PC-3 (cell line): ENCODE measurements at regions not wholly inside any gene's neighbourhood (a gene's known extent, or its start where the extent isn't known, plus 50 kb on each side); places are given as distances from the start of the nearest gene placed in this dataset.

Experiments used
- ATAC-seq: fragments of 200-7000 bp; cut with Tn5 transposase; 2 replicates; pipeline ENCODE4 v1.9.1; 2020; ENCODE audit warnings: mild to moderate bottlenecking, moderate library complexity
- BruUV-seq: library from RNA; stranded (reverse); fragments of 400-500 nt; replicated peaks from 2 replicates; lab custom pipeline; 2021; lab: Mats Ljungman, UMichigan
- CTCF ChIA-PET: fragments of 300-600 bp; sonication (Branson Sonifier 250); formaldehyde crosslinking; loops from one replicate; lab custom pipeline; 2022; ENCODE audit warnings: antibody characterized with exemption; lab: Charles Lee
- POLR2A ChIA-PET: fragments of 300-600 bp; sonication (Branson Sonifier 250); formaldehyde crosslinking; loops from one replicate; lab custom pipeline; 2022; ENCODE audit warnings: antibody characterized with exemption; ENCODE audit not compliant: unreplicated experiment; lab: Charles Lee
- DNase-seq: peaks from one replicate; pipeline ENCODE4 v3.0.0-alpha.2; 2015
- H2AFZ ChIP-seq: fragments of 300-600 bp; sonication (generic); 2 replicates; pipeline ENCODE4 v1.6.0; 2016; ENCODE audit warnings: antibody characterized with exemption, low read length
- H3F3A ChIP-seq: fragments of 300-600 bp; sonication (generic); one replicate; pipeline ENCODE4 v1.6.0; 2017; ENCODE audit warnings: antibody characterized with exemption, low read length, control low read depth, mild to moderate bottlenecking; ENCODE audit not compliant: unreplicated experiment
- H3K27ac ChIP-seq: fragments of 300-600 bp; sonication (generic); 2 replicates; pipeline ENCODE4 v1.5.1; 2016; ENCODE audit warnings: mild to moderate bottlenecking, low read length
- H3K27me3 ChIP-seq: fragments of 300-600 bp; sonication (generic); 2 replicates; pipeline ENCODE4 v1.6.1; 2016; ENCODE audit warnings: low read length, mixed read lengths
- H3K36me3 ChIP-seq: fragments of 300-600 bp; sonication (generic); 2 replicates; pipeline ENCODE4 v1.6.1; 2016; ENCODE audit warnings: low read depth, mixed run types, low read length, mixed read lengths
- H3K4me1 ChIP-seq: fragments of 300-600 bp; sonication (generic); 2 replicates; pipeline ENCODE4 v1.5.1; 2016; ENCODE audit warnings: low read length; ENCODE audit not compliant: insufficient read depth
- H3K4me2 ChIP-seq: fragments of 300-600 bp; sonication (generic); 2 replicates; pipeline ENCODE4 v1.6.0; 2016; ENCODE audit warnings: low read length
- H3K4me3 ChIP-seq: fragments of 300-600 bp; sonication (generic); 2 replicates; pipeline ENCODE4 v1.5.1; 2016; ENCODE audit warnings: mild to moderate bottlenecking, low read length, mixed read lengths
- H3K79me2 ChIP-seq: fragments of 300-600 bp; sonication (generic); 2 replicates; pipeline ENCODE4 v1.6.1; 2017; ENCODE audit warnings: low read length, mixed read lengths
- H3K9ac ChIP-seq: fragments of 300-600 bp; sonication (generic); 2 replicates; pipeline ENCODE4 v1.6.0; 2016; ENCODE audit warnings: mild to moderate bottlenecking, low read length
- H3K9me2 ChIP-seq: fragments of 300-600 bp; sonication (generic); replicated peaks from 2 replicates; pipeline ENCODE4 v1.6.1; 2016; ENCODE audit warnings: mixed run types, low read length, mixed read lengths
- H3K9me3 ChIP-seq: fragments of 300-600 bp; sonication (generic); 2 replicates; pipeline ENCODE4 v1.6.1; 2016; ENCODE audit warnings: low read length, mixed read lengths
- H4K20me1 ChIP-seq: fragments of 300-600 bp; sonication (generic); 2 replicates; pipeline ENCODE4 v1.6.1; 2016; ENCODE audit warnings: low read length, mixed read lengths
- CTCF ChIP-seq: fragments of 300-600 bp; sonication (generic); conservative IDR thresholded peaks from 2 replicates; pipeline ENCODE4 v1.5.1; 2017; ENCODE audit warnings: antibody characterized with exemption, low read depth, mild to moderate bottlenecking, low read length
- EZH2 ChIP-seq: fragments of 300-600 bp; sonication (generic); IDR thresholded peaks from one replicate; pipeline ENCODE4 v1.6.1; 2017; ENCODE audit warnings: antibody characterized with exemption, mild to moderate bottlenecking, low read length; ENCODE audit not compliant: unreplicated experiment
- EZH2phosphoT487 ChIP-seq: fragments of 300-600 bp; sonication (generic); IDR thresholded peaks from 2 replicates; pipeline ENCODE4 v1.6.1; 2018; ENCODE audit warnings: mild to moderate bottlenecking, antibody characterized with exemption, low read length, borderline replicate concordance
- intact Hi-C: fragments of 100-400 bp; cut with micrococcal nuclease; formaldehyde crosslinking; loops from 2 replicates; pipeline ENCODE4 v1.9.0; 2023

DNA sequence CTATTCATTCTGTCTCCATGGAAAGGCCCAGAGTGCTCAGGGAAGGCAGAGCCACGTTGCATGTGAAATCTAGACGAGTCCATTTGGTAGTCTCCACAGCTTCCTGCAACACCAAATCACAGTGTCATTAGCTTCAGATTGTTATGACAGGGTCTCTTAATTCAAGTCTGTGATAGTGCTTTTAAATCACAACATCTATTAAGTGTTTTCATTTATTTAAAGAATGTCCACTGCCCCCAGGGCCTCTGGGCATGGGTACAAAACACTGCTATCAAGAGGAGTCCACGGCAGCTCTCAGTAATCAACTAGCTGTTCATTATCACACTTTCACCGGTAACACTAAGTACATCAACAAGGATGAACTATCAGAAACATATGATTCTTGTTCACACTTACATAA is 455.9 kb upstream of the JARID2 start:
- no peaks in the 10 kb centered on the region for H3K9me3 ChIP-seq
- no peak overlapping the region for H3K4me2 ChIP-seq
- H3K4me1 ChIP-seq, result peaks cover 8% of the 10 kb centered on the region; the same call in 1 of the 2 replicates
- H3F3A ChIP-seq, result no peaks in the 10 kb centered on the region
- no TSS peak for BruUV-seq
- H3K79me2 ChIP-seq, result no peaks in the 10 kb centered on the region
- TF ChIP-seq EZH2 (no peak), CTCF (no peak), EZH2phosphoT487 (no peak)
- ATAC-seq (no peak), DNase-seq (no peak)
- H2AFZ ChIP-seq, result no peak overlapping the region
- POLR2A ChIA-PET, result no interaction called here
- no peak overlapping the region for H3K4me3 ChIP-seq
- no peaks in the 10 kb centered on the region for H3K36me3 ChIP-seq
- no peak overlapping the region for H3K27ac ChIP-seq
- no peaks in the 10 kb centered on the region for H3K9me2 ChIP-seq
- intact Hi-C loops, result no loop called here
- no peak overlapping the region for H3K9ac ChIP-seq
- H4K20me1 ChIP-seq, result no peaks in the 10 kb centered on the region
- H3K27me3 ChIP-seq, result no peaks in the 10 kb centered on the region
- CTCF ChIA-PET, result no interaction called here

GRCh38 chr6:14790976-14791375 is 454.9 kb upstream of the JARID2 start:
- Histone ChIP-seq H2AFZ (no peak overlapping the region), H3K4me2 (no peak overlapping the region), H3K36me3 (no peaks in the 10 kb centered on the region), H3K27me3 (no peaks in the 10 kb centered on the region), H3F3A (no peaks in the 10 kb centered on the region), H3K9ac (no peak overlapping the region), H3K79me2 (no peaks in the 10 kb centered on the region), H4K20me1 (no peaks in the 10 kb centered on the region), H3K9me3 (no peaks in the 10 kb centered on the region), H3K9me2 (no peaks in the 10 kb centered on the region), H3K4me1 (peaks cover 8% of the 10 kb centered on the region; the same call in 1 of the 2 replicates), H3K4me3 (no peak overlapping the region), H3K27ac (no peak overlapping the region)
- no peak for DNase-seq
- intact Hi-C loops, result no loop called here
- POLR2A ChIA-PET, result interaction anchor here (0.6 kb wide), 1 partner anchor 494 kb away, joined by 3 read pairs; no protein-coding TSS in a partner anchor
- TF ChIP-seq EZH2 (no peak), CTCF (no peak), EZH2phosphoT487 (no peak)
- ATAC-seq, result no peak
- BruUV-seq, result no TSS peak
- CTCF ChIA-PET, result no interaction called here

DNA sequence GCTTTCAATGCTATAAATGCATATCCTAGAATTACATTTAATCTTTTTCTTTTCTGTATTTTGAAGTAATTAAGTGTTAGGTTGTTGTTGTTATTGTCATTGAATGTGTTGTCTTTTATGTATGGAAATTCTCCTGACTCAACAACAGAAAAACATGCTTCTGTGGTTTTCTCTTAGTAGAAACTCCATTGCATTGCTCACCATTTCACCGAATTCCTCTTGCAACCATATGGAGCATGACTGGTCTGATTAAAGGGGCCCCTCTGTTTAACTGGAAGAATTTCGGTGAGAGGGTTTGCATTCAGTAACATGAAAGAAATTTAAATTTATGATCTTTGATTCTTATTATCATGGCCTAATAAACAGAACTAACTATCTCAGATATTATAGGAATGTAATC is 454.3 kb upstream of the JARID2 start:
- H3K79me2 ChIP-seq, result no peaks in the 10 kb centered on the region
- no peaks in the 10 kb centered on the region for H3K36me3 ChIP-seq
- H3K27ac ChIP-seq, result no peak overlapping the region
- ChIA-PET POLR2A (interaction anchor here (0.6 kb wide), 1 partner anchor 493 kb away, joined by 3 read pairs; no protein-coding TSS in a partner anchor), CTCF (no interaction called here)
- no peaks in the 10 kb centered on the region for H3K27me3 ChIP-seq
- intact Hi-C loops, result no loop called here
- peak; percentile 40; the same call in 1 of the 2 replicates for ATAC-seq
- H3K4me1 ChIP-seq, result peaks cover 8% of the 10 kb centered on the region; the same call in 1 of the 2 replicates
- no peaks in the 10 kb centered on the region for H3K9me3 ChIP-seq
- H3K4me3 ChIP-seq, result no peak overlapping the region
- H3K9me2 ChIP-seq, result no peaks in the 10 kb centered on the region
- no peak overlapping the region for H3K9ac ChIP-seq
- no peak overlapping the region for H3K4me2 ChIP-seq
- H4K20me1 ChIP-seq, result no peaks in the 10 kb centered on the region
- BruUV-seq, result no TSS peak
- no peaks in the 10 kb centered on the region for H3F3A ChIP-seq
- no peak for TF ChIP-seq EZH2phosphoT487
- TF ChIP-seq CTCF, result no peak
- no peak for TF ChIP-seq EZH2
- peak; percentile 27 for DNase-seq
- no peak overlapping the region for H2AFZ ChIP-seq
